ENCODE measurements at regions not wholly inside any gene's neighbourhood (a gene's known extent, or its start where the extent isn't known, plus 50 kb on each side); places are given as distances from the start of the nearest gene placed in this dataset.

- no peaks in the 10 kb centered on the region for H3K36me3 ChIP-seq
- H3K4me3 ChIP-seq: no peak overlapping the region
- intact Hi-C loops (cut with DNase I; ENCODE audit: low total_unique reads): no loop called here
- TF ChIP-seq, protein P1, sequence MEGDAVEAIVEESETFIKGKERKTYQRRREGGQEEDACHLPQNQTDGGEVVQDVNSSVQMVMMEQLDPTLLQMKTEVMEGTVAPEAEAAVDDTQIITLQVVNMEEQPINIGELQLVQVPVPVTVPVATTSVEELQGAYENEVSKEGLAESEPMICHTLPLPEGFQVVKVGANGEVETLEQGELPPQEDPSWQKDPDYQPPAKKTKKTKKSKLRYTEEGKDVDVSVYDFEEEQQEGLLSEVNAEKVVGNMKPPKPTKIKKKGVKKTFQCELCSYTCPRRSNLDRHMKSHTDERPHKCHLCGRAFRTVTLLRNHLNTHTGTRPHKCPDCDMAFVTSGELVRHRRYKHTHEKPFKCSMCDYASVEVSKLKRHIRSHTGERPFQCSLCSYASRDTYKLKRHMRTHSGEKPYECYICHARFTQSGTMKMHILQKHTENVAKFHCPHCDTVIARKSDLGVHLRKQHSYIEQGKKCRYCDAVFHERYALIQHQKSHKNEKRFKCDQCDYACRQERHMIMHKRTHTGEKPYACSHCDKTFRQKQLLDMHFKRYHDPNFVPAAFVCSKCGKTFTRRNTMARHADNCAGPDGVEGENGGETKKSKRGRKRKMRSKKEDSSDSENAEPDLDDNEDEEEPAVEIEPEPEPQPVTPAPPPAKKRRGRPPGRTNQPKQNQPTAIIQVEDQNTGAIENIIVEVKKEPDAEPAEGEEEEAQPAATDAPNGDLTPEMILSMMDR (IDR thresholded peaks at IDR 0.05): no peak
- no peak for DNase-seq
- H3K27ac ChIP-seq: no peak overlapping the region
- H3K27me3 ChIP-seq: no peaks in the 10 kb centered on the region
- no peaks in the 10 kb centered on the region for H3K4me1 ChIP-seq
- H3K9me3 ChIP-seq: no peaks in the 10 kb centered on the region
These were observed 818.1 kb upstream of the SOX11 start for GRCh38 chr2:4873876-4874593.

DNA sequence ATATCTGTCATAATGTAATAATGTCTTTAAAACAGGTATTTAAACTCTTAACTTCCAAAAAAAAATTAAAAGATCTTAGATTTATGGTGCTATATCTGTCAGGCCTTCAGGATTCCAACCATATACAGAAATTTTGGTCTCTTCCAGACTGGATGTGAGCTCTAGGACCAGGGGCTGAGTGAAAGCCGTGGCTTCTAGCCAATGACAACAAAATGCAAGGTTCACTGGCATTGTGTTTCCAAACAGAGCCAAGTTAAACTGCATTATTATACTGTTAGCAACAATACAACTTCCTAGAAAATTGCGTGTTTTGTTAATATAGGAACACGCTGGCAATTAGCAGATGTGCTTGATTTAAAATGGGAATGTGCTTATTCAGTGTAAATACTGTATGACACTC is 809.8 kb upstream of the SOX11 start:
- intact Hi-C loops (cut with DNase I; ENCODE audit: low total_unique reads): no loop called here
- Histone ChIP-seq H3K4me3 (no peak overlapping the region), H3K27me3 (no peaks in the 10 kb centered on the region), H3K4me1 (no peaks in the 10 kb centered on the region), H3K27ac (no peak overlapping the region), H3K36me3 (no peaks in the 10 kb centered on the region), H3K9me3 (peaks cover 0 to 9% (median 0%) of the 10 kb centered on the region in 3 donors)
- TF ChIP-seq, protein P1 (IDR thresholded peaks at IDR 0.05): no peak
- DNase-seq: no peak

DNA sequence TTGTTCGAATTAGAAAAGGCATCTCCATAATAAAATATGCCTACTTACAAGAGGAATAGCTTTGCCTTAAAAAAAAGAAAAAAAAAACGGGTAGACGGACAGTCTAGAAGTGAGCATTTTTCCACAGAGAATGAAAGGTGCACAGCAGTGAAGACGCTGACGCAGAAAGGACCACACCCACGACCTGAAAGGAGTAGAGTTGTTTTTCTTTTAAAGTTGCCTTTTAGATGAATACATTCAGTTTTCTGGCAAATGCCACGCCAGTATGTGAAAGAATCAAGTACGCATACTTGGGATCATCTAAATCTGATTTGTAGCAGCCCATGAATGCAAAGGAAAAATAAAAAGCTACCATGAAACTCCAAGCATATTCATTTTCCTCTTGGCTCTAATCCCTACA is 809.2 kb upstream of the SOX11 start:
- Histone ChIP-seq H3K9me3 (peaks cover 0 to 9% (median 0%) of the 10 kb centered on the region in 3 donors), H3K4me3 (no peak overlapping the region), H3K27ac (no peak overlapping the region), H3K36me3 (no peaks in the 10 kb centered on the region), H3K27me3 (no peaks in the 10 kb centered on the region), H3K4me1 (no peaks in the 10 kb centered on the region)
- intact Hi-C loops (cut with DNase I; ENCODE audit: low total_unique reads): no loop called here
- TF ChIP-seq, protein P1 (IDR thresholded peaks at IDR 0.05): no peak
- no peak for DNase-seq

DNA sequence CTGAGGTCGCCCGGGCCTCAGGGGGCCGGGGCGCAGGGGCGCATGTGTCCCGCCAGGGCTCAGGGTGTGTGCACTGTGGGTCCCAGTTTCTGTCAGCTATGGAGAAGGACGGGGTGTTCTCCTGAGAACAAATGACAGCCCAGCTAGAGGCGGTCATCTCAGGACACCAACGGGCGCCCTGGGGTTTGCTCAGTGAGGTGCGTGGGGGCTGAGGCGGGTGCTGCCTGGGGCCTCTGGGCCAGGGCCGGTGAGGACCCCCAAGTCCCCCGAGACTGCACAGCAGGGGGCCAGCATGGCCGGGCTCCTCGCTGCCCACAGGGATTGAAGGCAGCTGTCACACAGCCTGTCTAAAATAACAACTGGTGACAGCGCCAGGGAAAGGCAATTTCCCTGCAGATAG is 808.8 kb upstream of the SOX11 start:
- H3K27me3 ChIP-seq: no peaks in the 10 kb centered on the region
- no peak for DNase-seq

DNA sequence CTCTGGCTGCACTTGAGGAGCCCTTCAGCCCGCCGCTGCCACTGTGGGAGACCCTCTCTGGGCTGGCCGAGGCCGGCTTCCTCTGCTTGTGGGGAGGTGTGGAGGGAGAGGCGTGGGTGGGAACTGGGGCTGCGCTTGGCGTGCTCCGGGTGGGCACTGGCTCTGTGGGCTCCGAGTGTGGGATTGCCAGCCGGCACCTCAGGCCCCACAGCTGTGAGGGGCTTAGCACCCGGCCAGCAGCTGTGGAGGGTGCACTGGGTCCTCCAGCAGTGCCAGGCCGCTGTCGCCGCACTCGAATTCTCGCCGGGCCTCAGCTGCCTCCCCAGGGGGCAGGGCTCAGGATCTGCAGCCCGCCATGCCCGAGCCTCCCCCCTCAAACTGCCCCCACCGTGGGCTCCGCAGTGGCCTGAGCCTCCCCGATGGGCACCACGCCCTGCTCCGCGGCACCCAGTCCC is 808.0 kb upstream of the SOX11 start:
- Histone ChIP-seq H3K27me3 (no peaks in the 10 kb centered on the region), H3K36me3 (no peaks in the 10 kb centered on the region), H3K4me1 (no peaks in the 10 kb centered on the region), H3K9me3 (peaks cover 0 to 9% (median 0%) of the 10 kb centered on the region in 3 donors), H3K27ac (no peak overlapping the region), H3K4me3 (no peak overlapping the region)
- intact Hi-C loops (cut with DNase I; ENCODE audit: low total_unique reads): no loop called here
- TF ChIP-seq, protein P1 (IDR thresholded peaks at IDR 0.05): no peak
- DNase-seq: no peak

More for the DNA sequence above, 808.8 kb upstream of the SOX11 start:
- no peak overlapping the region for H3K4me3 ChIP-seq
- H3K4me1 ChIP-seq: no peaks in the 10 kb centered on the region
- TF ChIP-seq, protein P1 (IDR thresholded peaks at IDR 0.05): no peak
- H3K36me3 ChIP-seq: no peaks in the 10 kb centered on the region
- H3K27ac ChIP-seq: no peak overlapping the region
- H3K9me3 ChIP-seq: peaks cover 0 to 9% (median 0%) of the 10 kb centered on the region in 3 donors
- intact Hi-C loops (cut with DNase I; ENCODE audit: low total_unique reads): no loop called here
